PC-9 (cell line): ENCODE measurements at regions not wholly inside any gene's neighbourhood (a gene's known extent, or its start where the extent isn't known, plus 50 kb on each side); places are given as distances from the start of the nearest gene placed in this dataset.

Experiments used
- BruUV-seq: library from RNA; stranded (reverse); fragments of 400-500 nt; replicated peaks from 2 replicates; lab custom pipeline; 2021; lab: Mats Ljungman, UMichigan
- CTCF ChIA-PET: fragments of 300-600 bp; sonication (Branson Sonifier 250); formaldehyde crosslinking; loops from one replicate; lab custom pipeline; 2022; ENCODE audit warnings: antibody characterized with exemption; lab: Charles Lee
- POLR2A ChIA-PET: fragments of 300-600 bp; sonication (Branson Sonifier 250); formaldehyde crosslinking; loops from one replicate; lab custom pipeline; 2022; ENCODE audit warnings: antibody characterized with exemption; ENCODE audit not compliant: unreplicated experiment; lab: Charles Lee
- DNase-seq, 2 experiments: peaks; one replicate each; pipeline versions ENCODE4 v3.0.0 to v3.0.0-alpha.2; 2015 to 2022; ENCODE audit warnings: mixed read lengths in 1 of 2
- H2AFZ ChIP-seq: fragments of 200-600 bp; sonication (generic); 2 replicates; pipeline ENCODE4 v1.8.1; 2017; ENCODE audit warnings: antibody characterized with exemption
- H3F3A ChIP-seq: fragments of 200-600 bp; sonication (generic); 2 replicates; pipeline ENCODE4 v1.8.1; 2017; ENCODE audit warnings: antibody characterized with exemption, mild to moderate bottlenecking, low read depth; ENCODE audit not compliant: insufficient read depth
- H3K27ac ChIP-seq: fragments of 200-600 bp; sonication (generic); 2 replicates; pipeline ENCODE4 v1.6.1; 2016; ENCODE audit warnings: mixed run types
- H3K27me3 ChIP-seq: fragments of 200-600 bp; sonication (generic); 2 replicates; pipeline ENCODE4 v1.6.1; 2016; ENCODE audit warnings: low read depth, mixed run types; ENCODE audit not compliant: insufficient read depth
- H3K36me3 ChIP-seq: fragments of 200-600 bp; sonication (generic); 2 replicates; pipeline ENCODE4 v1.6.1; 2016; ENCODE audit warnings: low read depth, mixed run types
- H3K4me1 ChIP-seq: fragments of 200-600 bp; sonication (generic); replicated peaks from 2 replicates; pipeline ENCODE4 v1.6.1; 2016; ENCODE audit warnings: mixed run types; ENCODE audit not compliant: insufficient read depth
- H3K4me2 ChIP-seq: fragments of 200-600 bp; sonication (generic); 2 replicates; pipeline ENCODE4 v1.6.1; 2017; ENCODE audit warnings: mixed run types
- H3K4me3 ChIP-seq: fragments of 200-600 bp; sonication (generic); 2 replicates; pipeline ENCODE4 v1.6.1; 2016; ENCODE audit warnings: mixed run types
- H3K79me2 ChIP-seq: fragments of 200-600 bp; sonication (generic); 2 replicates; pipeline ENCODE4 v1.6.1; 2017; ENCODE audit warnings: low read depth, mixed run types
- H3K9me2 ChIP-seq: fragments of 200-600 bp; sonication (generic); 2 replicates; pipeline ENCODE4 v1.8.1; 2017; ENCODE audit warnings: mild to moderate bottlenecking; ENCODE audit not compliant: insufficient read depth
- H3K9me3 ChIP-seq: fragments of 200-600 bp; sonication (generic); 2 replicates; pipeline ENCODE4 v1.8.1; 2016; ENCODE audit warnings: low read depth; ENCODE audit not compliant: insufficient read depth
- H4K20me1 ChIP-seq: fragments of 200-600 bp; sonication (generic); 2 replicates; pipeline ENCODE4 v1.8.1; 2017; ENCODE audit not compliant: insufficient read depth
- EZH2 ChIP-seq: fragments of 200-600 bp; sonication (generic); IDR thresholded peaks from 2 replicates; pipeline ENCODE4 v1.8.0; 2017; ENCODE audit warnings: antibody characterized with exemption, low read depth
- intact Hi-C: fragments of 100-400 bp; cut with micrococcal nuclease; formaldehyde crosslinking; loops from one replicate; pipeline ENCODE4 v1.10.0; 2022; ENCODE audit not compliant: unreplicated experiment
- TF ChIP-seq, protein P1 (sequence below): fragments of 200-600 bp; sonication (generic); conservative IDR thresholded peaks from 2 replicates; pipeline ENCODE4 v1.6.1; 2017; ENCODE audit warnings: mixed run types, antibody characterized with exemption, mild to moderate bottlenecking, moderate library complexity

- BruUV-seq, result no TSS peak
- Histone ChIP-seq H3K27me3 (no peaks in the 10 kb centered on the region), H4K20me1 (no peaks in the 10 kb centered on the region), H3K36me3 (no peaks in the 10 kb centered on the region), H3K4me2 (no peak overlapping the region), H3F3A (no peaks in the 10 kb centered on the region), H3K9me2 (no peaks in the 10 kb centered on the region), H3K4me3 (no peak overlapping the region), H3K9me3 (no peaks in the 10 kb centered on the region), H3K79me2 (no peaks in the 10 kb centered on the region), H2AFZ (no peak overlapping the region), H3K27ac (no peak overlapping the region), H3K4me1 (no peaks in the 10 kb centered on the region)
- POLR2A ChIA-PET, result no interaction called here
- DNase-seq, result no peak
- intact Hi-C loops, result no loop called here
- TF ChIP-seq, protein P1, sequence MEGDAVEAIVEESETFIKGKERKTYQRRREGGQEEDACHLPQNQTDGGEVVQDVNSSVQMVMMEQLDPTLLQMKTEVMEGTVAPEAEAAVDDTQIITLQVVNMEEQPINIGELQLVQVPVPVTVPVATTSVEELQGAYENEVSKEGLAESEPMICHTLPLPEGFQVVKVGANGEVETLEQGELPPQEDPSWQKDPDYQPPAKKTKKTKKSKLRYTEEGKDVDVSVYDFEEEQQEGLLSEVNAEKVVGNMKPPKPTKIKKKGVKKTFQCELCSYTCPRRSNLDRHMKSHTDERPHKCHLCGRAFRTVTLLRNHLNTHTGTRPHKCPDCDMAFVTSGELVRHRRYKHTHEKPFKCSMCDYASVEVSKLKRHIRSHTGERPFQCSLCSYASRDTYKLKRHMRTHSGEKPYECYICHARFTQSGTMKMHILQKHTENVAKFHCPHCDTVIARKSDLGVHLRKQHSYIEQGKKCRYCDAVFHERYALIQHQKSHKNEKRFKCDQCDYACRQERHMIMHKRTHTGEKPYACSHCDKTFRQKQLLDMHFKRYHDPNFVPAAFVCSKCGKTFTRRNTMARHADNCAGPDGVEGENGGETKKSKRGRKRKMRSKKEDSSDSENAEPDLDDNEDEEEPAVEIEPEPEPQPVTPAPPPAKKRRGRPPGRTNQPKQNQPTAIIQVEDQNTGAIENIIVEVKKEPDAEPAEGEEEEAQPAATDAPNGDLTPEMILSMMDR, result no peak
- no peak for TF ChIP-seq EZH2
- CTCF ChIA-PET, result no interaction called here
Measured at GRCh38 chr21:24826822-24827221, 780.5 kb downstream of the MRPL39 start.

GRCh38 chr21:24825348-24825747 lies 781.9 kb downstream of the MRPL39 start:
- H3K4me2 ChIP-seq, result no peak overlapping the region
- H4K20me1 ChIP-seq, result no peaks in the 10 kb centered on the region
- H3K36me3 ChIP-seq, result no peaks in the 10 kb centered on the region
- H3K9me3 ChIP-seq, result no peaks in the 10 kb centered on the region
- H3K27me3 ChIP-seq, result no peaks in the 10 kb centered on the region
- CTCF ChIA-PET, result no interaction called here
- H3F3A ChIP-seq, result no peaks in the 10 kb centered on the region
- no peak overlapping the region for H2AFZ ChIP-seq
- POLR2A ChIA-PET, result no interaction called here
- H3K27ac ChIP-seq, result no peak overlapping the region
- intact Hi-C loops, result no loop called here
- TF ChIP-seq, protein P1, result no peak
- no peak for TF ChIP-seq EZH2
- no peaks in the 10 kb centered on the region for H3K79me2 ChIP-seq
- H3K9me2 ChIP-seq, result no peaks in the 10 kb centered on the region
- no TSS peak for BruUV-seq
- no peak for DNase-seq
- no peaks in the 10 kb centered on the region for H3K4me1 ChIP-seq
- H3K4me3 ChIP-seq, result no peak overlapping the region

- intact Hi-C loops, result no loop called here
- H3K4me1 ChIP-seq, result no peaks in the 10 kb centered on the region
- H3K79me2 ChIP-seq, result no peaks in the 10 kb centered on the region
- ChIA-PET POLR2A (no interaction called here), CTCF (no interaction called here)
- no peaks in the 10 kb centered on the region for H3K27me3 ChIP-seq
- DNase-seq, result no peak
- H3F3A ChIP-seq, result no peaks in the 10 kb centered on the region
- no peak overlapping the region for H2AFZ ChIP-seq
- H3K4me3 ChIP-seq, result no peak overlapping the region
- TF ChIP-seq, protein P1, result no peak
- TF ChIP-seq EZH2, result no peak
- no peaks in the 10 kb centered on the region for H3K9me3 ChIP-seq
- no peak overlapping the region for H3K4me2 ChIP-seq
- no peaks in the 10 kb centered on the region for H3K9me2 ChIP-seq
- no peaks in the 10 kb centered on the region for H4K20me1 ChIP-seq
- H3K27ac ChIP-seq, result no peak overlapping the region
- BruUV-seq, result no TSS peak
- H3K36me3 ChIP-seq, result no peaks in the 10 kb centered on the region
Measured at GRCh38 chr21:24824209-24824608, 783.1 kb downstream of the MRPL39 start.
